A549 (cell line): ENCODE measurements at regions not wholly inside any gene's neighbourhood (a gene's known extent, or its start where the extent isn't known, plus 50 kb on each side); places are given as distances from the start of the nearest gene placed in this dataset.
A peak's percentile ranks its signal among the peaks of the same experiment; 100 is the strongest.

Source experiments
- CBX2 ChIP-seq: fragments of 200-600 bp; sonication (generic); IDR thresholded peaks from 2 replicates; pipeline ENCODE4 v1.6.1; 2016; ENCODE audit warnings: low read depth, mild to moderate bottlenecking, borderline replicate concordance
- CHD2 ChIP-seq: fragments of 150-350 bp; IDR thresholded peaks from 2 replicates; pipeline ENCODE4 v1.6.1; 2014; ENCODE audit warnings: low read length; ENCODE audit not compliant: partially characterized antibody
- CTCF ChIP-seq: fragments of >200 bp; sonication (Bioruptor Twin); formaldehyde crosslinking; IDR thresholded peaks from 3 replicates; pipeline ENCODE4 v1.5.1; 2016
- EHF ChIP-seq: fragments of 250-450 bp; sonication (Bioruptor Pico); IDR thresholded peaks from 2 replicates; pipeline ENCODE4 v1.5.0; 2020; ENCODE audit warnings: mild to moderate bottlenecking
- HMGXB4 ChIP-seq: fragments of 250-450 bp; sonication (Bioruptor Pico); IDR thresholded peaks from 2 replicates; pipeline ENCODE4 v1.5.0; 2021; ENCODE audit warnings: mild to moderate bottlenecking, moderate library complexity, borderline replicate concordance
- MAFK ChIP-seq: fragments of 450-650 bp; IDR thresholded peaks from 2 replicates; pipeline ENCODE4 v1.6.1; 2014; ENCODE audit not compliant: partially characterized antibody
- MAZ ChIP-seq: fragments of 150-350 bp; IDR thresholded peaks from 2 replicates; pipeline ENCODE4 v1.6.1; 2014; ENCODE audit warnings: antibody characterized with exemption, low read depth, low read length, borderline replicate concordance
- POLR2A ChIP-seq: IDR thresholded peaks from 2 replicates; pipeline ENCODE4 v1.6.1; 2012; ENCODE audit warnings: mild to moderate bottlenecking, low read length
- POLR2AphosphoS2 ChIP-seq: conservative IDR thresholded peaks from 2 replicates; pipeline ENCODE4 v1.6.1; 2012; ENCODE audit warnings: low read length, improper control_type of control experiment, inconsistent platforms
- RAD21 ChIP-seq, 2 experiments: fragments of >200 bp in 1 of 2; sonication (Bioruptor Twin) in 1 of 2; formaldehyde crosslinking in 1 of 2; IDR thresholded peaks in 1 of 2; conservative IDR thresholded peaks in 1 of 2; 2 replicates in 1 of 2; 3 replicates in 1 of 2; pipeline ENCODE4 v1.6.1; 2012 to 2018; ENCODE audit warnings: inconsistent platforms in 1 of 2
- RFX5 ChIP-seq: fragments of 450-650 bp; IDR thresholded peaks from 2 replicates; pipeline ENCODE4 v1.7.1; 2014; ENCODE audit warnings: antibody characterized with exemption, mild to moderate bottlenecking, moderate library complexity
- TF ChIP-seq, protein P1 (sequence below): fragments of 200-600 bp; sonication (generic); IDR thresholded peaks from 2 replicates; pipeline ENCODE4 v1.6.1; 2016; ENCODE audit warnings: antibody characterized with exemption, mild to moderate bottlenecking, moderate library complexity

DNA sequence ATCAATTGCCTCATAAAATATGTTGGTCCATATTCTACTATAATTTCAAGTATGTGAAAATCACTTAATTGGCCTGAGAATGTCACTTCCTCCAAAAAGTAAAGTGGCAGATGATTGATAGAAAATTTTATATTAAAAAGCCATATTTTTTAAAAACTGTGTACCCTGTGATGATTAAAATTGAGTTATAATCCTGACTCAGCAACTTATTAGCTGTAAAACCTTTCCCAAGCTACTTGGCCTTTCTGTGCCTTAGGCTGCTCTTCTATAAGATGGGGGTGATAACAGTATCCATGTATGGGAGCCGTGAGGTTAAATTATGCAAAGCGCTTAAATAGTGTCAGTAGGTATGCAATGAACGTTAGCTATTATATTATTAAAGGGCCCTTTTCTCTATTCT is 524.4 kb downstream of the TFAP2A start:
- TF ChIP-seq RAD21 (conservative IDR thresholded peaks at IDR 0.05 in 1 of 2, IDR thresholded peaks at IDR 0.05 in 1 of 2): no peak
- TF ChIP-seq POLR2A: no peak
- no peak for TF ChIP-seq CTCF
- TF ChIP-seq POLR2AphosphoS2: no peak
- TF ChIP-seq, protein P1, sequence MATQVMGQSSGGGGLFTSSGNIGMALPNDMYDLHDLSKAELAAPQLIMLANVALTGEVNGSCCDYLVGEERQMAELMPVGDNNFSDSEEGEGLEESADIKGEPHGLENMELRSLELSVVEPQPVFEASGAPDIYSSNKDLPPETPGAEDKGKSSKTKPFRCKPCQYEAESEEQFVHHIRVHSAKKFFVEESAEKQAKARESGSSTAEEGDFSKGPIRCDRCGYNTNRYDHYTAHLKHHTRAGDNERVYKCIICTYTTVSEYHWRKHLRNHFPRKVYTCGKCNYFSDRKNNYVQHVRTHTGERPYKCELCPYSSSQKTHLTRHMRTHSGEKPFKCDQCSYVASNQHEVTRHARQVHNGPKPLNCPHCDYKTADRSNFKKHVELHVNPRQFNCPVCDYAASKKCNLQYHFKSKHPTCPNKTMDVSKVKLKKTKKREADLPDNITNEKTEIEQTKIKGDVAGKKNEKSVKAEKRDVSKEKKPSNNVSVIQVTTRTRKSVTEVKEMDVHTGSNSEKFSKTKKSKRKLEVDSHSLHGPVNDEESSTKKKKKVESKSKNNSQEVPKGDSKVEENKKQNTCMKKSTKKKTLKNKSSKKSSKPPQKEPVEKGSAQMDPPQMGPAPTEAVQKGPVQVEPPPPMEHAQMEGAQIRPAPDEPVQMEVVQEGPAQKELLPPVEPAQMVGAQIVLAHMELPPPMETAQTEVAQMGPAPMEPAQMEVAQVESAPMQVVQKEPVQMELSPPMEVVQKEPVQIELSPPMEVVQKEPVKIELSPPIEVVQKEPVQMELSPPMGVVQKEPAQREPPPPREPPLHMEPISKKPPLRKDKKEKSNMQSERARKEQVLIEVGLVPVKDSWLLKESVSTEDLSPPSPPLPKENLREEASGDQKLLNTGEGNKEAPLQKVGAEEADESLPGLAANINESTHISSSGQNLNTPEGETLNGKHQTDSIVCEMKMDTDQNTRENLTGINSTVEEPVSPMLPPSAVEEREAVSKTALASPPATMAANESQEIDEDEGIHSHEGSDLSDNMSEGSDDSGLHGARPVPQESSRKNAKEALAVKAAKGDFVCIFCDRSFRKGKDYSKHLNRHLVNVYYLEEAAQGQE: no peak
- no peak for TF ChIP-seq EHF (CRISPR knock-in tag)
- TF ChIP-seq CBX2: no peak
- no peak for TF ChIP-seq MAZ
- no peak for TF ChIP-seq CHD2
- TF ChIP-seq RFX5: no peak
- TF ChIP-seq MAFK: peak; percentile 60
- no peak for TF ChIP-seq HMGXB4
